NCI-H460 (cell line): ENCODE measurements at regions not wholly inside any gene's neighbourhood (a gene's known extent, or its start where the extent isn't known, plus 50 kb on each side); places are given as distances from the start of the nearest gene placed in this dataset.
A peak's percentile ranks its signal among the peaks of the same experiment; 100 is the strongest.

Source experiments
- DNase-seq: peaks from one replicate; pipeline ENCODE4 v3.0.0-alpha.2; 2016; ENCODE audit warnings: low read depth; ENCODE audit errors: extremely low read depth

GRCh38 chr1:72697410-72697809 is 415.1 kb upstream of the NEGR1 start:
- no peak for DNase-seq

- no peak for DNase-seq
Measured at GRCh38 chr1:72693899-72694298, 411.6 kb upstream of the NEGR1 start.

GRCh38 chr1:72693376-72693775 is 411.0 kb upstream of the NEGR1 start:
- no peak for DNase-seq

- DNase-seq, result no peak
Measured at GRCh38 chr1:72690871-72691270, 408.5 kb upstream of the NEGR1 start.

- no peak for DNase-seq
Measured at GRCh38 chr1:72678683-72679082, 396.3 kb upstream of the NEGR1 start.

GRCh38 chr1:72670902-72671301 is 388.6 kb upstream of the NEGR1 start:
- DNase-seq, result no peak

GRCh38 chr1:72662918-72663317 is 380.6 kb upstream of the NEGR1 start:
- DNase-seq, result no peak

GRCh38 chr1:72650843-72651435 is 368.6 kb upstream of the NEGR1 start:
- DNase-seq, result no peak

GRCh38 chr1:72649991-72650390 is 367.7 kb upstream of the NEGR1 start:
- no peak for DNase-seq

GRCh38 chr1:72649211-72649888 is 367.0 kb upstream of the NEGR1 start:
- DNase-seq, result no peak

- DNase-seq, result no peak
Measured at GRCh38 chr1:72648465-72648864, 366.1 kb upstream of the NEGR1 start.

GRCh38 chr1:72643142-72643541 is 360.8 kb upstream of the NEGR1 start:
- DNase-seq, result no peak

GRCh38 chr1:72637593-72637992 is 355.3 kb upstream of the NEGR1 start:
- no peak for DNase-seq

- no peak for DNase-seq
Measured at GRCh38 chr1:72636631-72637030, 354.3 kb upstream of the NEGR1 start.

GRCh38 chr1:72635719-72636118 is 353.4 kb upstream of the NEGR1 start:
- DNase-seq, result no peak

GRCh38 chr1:72634946-72635345 is 352.6 kb upstream of the NEGR1 start:
- no peak for DNase-seq

- no peak for DNase-seq
Measured at GRCh38 chr1:72631449-72631848, 349.1 kb upstream of the NEGR1 start.

- peak; percentile 29 for DNase-seq
Measured at GRCh38 chr1:72623299-72623708, 341.0 kb upstream of the NEGR1 start.

GRCh38 chr1:72620453-72620852 is 338.1 kb upstream of the NEGR1 start:
- no peak for DNase-seq

GRCh38 chr1:72606216-72606810 is 324.0 kb upstream of the NEGR1 start:
- no peak for DNase-seq

GRCh38 chr1:72601035-72601674 is 318.8 kb upstream of the NEGR1 start:
- DNase-seq, result no peak
